CD14-positive monocyte (primary cell): ENCODE measurements at regions not wholly inside any gene's neighbourhood (a gene's known extent, or its start where the extent isn't known, plus 50 kb on each side); places are given as distances from the start of the nearest gene placed in this dataset.

ENCODE experiments used
- DNase-seq, 3 donors: peaks; one replicate each; pipeline ENCODE4 v3.0.0-alpha.2; 2011 to 2022
- H2AFZ ChIP-seq: 2 replicates; pipeline ENCODE4 v1.6.0; 2012; ENCODE audit warnings: mild to moderate bottlenecking, low read depth, low read length, inconsistent platforms; ENCODE audit not compliant: insufficient read depth, poor library complexity, severe bottlenecking
- H3K27ac ChIP-seq, 2 donors: 1 replicate in 1 of 2; 2 replicates in 1 of 2; pipeline ENCODE4 v1.5.1; 2012 to 2013; ENCODE audit warnings: low read length in 2 of 2, control low read depth in 1 of 2, inconsistent platforms in 1 of 2, low read depth in 1 of 2, mild to moderate bottlenecking in 1 of 2
- H3K27me3 ChIP-seq, 2 donors: one replicate each; pipeline versions ENCODE4 v1.6.0 to v1.6.1; 2011 to 2013; ENCODE audit warnings: low read length in 2 of 2; ENCODE audit not compliant: control insufficient read depth in 2 of 2, insufficient read depth in 2 of 2
- H3K36me3 ChIP-seq, 2 donors: replicated peaks in 1 of 2; 1 replicate in 1 of 2; 2 replicates in 1 of 2; pipeline versions ENCODE4 v1.5.1 to v1.6.1; 2012 to 2013; ENCODE audit warnings: low read length in 2 of 2, control low read depth in 1 of 2, inconsistent platforms in 1 of 2, mild to moderate bottlenecking in 1 of 2; ENCODE audit not compliant: insufficient read depth in 2 of 2, control insufficient read depth in 1 of 2
- H3K4me1 ChIP-seq, 2 donors: 1 replicate in 1 of 2; 2 replicates in 1 of 2; pipeline versions ENCODE4 v1.5.1 to v1.6.1; 2012 to 2013; ENCODE audit warnings: low read length in 2 of 2, control low read depth in 1 of 2, inconsistent platforms in 1 of 2, mild to moderate bottlenecking in 1 of 2, moderate library complexity in 1 of 2; ENCODE audit not compliant: insufficient read depth in 2 of 2, control insufficient read depth in 1 of 2
- H3K4me2 ChIP-seq: replicated peaks from 2 replicates; pipeline ENCODE3; 2012; ENCODE audit warnings: low read length, moderate library complexity, mild to moderate bottlenecking; ENCODE audit not compliant: poor library complexity, severe bottlenecking; ENCODE audit errors: extremely low read depth
- H3K4me3 ChIP-seq, 3 experiments: fragments of 200-600 bp in 1 of 3; sonication (generic) in 1 of 3; replicated peaks in 1 of 3; 1 replicate in 2 of 3; 2 replicates in 1 of 3; pipeline ENCODE4 v1.5.1; 2011 to 2013; ENCODE audit warnings: low read length in 3 of 3, mild to moderate bottlenecking in 3 of 3, control low read depth in 2 of 3, low read depth in 2 of 3, inconsistent platforms in 1 of 3, moderate library complexity in 1 of 3
- H3K79me2 ChIP-seq: 2 replicates; pipeline ENCODE4 v1.6.0; 2012; ENCODE audit warnings: mild to moderate bottlenecking, control low read depth, inconsistent platforms, low read length, moderate library complexity; ENCODE audit not compliant: insufficient read depth
- H3K9ac ChIP-seq: 2 replicates; pipeline ENCODE4 v1.6.0; 2017; ENCODE audit warnings: low read length, mild to moderate bottlenecking; ENCODE audit not compliant: insufficient read depth, poor library complexity, severe bottlenecking
- H3K9me3 ChIP-seq, 2 donors: replicated peaks in 1 of 2; 1 replicate in 1 of 2; 2 replicates in 1 of 2; pipeline versions ENCODE4 v1.5.1 to v1.6.1; 2012 to 2013; ENCODE audit warnings: low read length in 2 of 2, control low read depth in 1 of 2; ENCODE audit not compliant: control insufficient read depth in 1 of 2, insufficient read depth in 1 of 2
- H4K20me1 ChIP-seq: 2 replicates; pipeline ENCODE4 v1.6.0; 2012; ENCODE audit warnings: mild to moderate bottlenecking, low read length, control low read depth, moderate library complexity; ENCODE audit not compliant: insufficient read depth
- H3K27ac Mint-ChIP-seq, 7 donors: one replicate each; pipeline ENCODE4 v1.8.0; 2020; ENCODE audit warnings: mild to moderate bottlenecking in 7 of 7, mixed read lengths in 7 of 7, moderate library complexity in 6 of 7, inconsistent platforms in 2 of 7
- H3K27me3 Mint-ChIP-seq, 3 donors: one replicate each; pipeline ENCODE4 v1.8.0; 2021 to 2022; ENCODE audit warnings: low read depth in 3 of 3, mild to moderate bottlenecking in 3 of 3, mixed read lengths in 3 of 3, moderate library complexity in 3 of 3, inconsistent platforms in 1 of 3
- H3K36me3 Mint-ChIP-seq, 2 donors: one replicate each; pipeline ENCODE4 v1.8.0; 2020; ENCODE audit warnings: mixed read lengths in 2 of 2, inconsistent platforms in 1 of 2, mild to moderate bottlenecking in 1 of 2
- H3K4me1 Mint-ChIP-seq: one replicate; pipeline ENCODE4 v1.8.0; 2020; ENCODE audit warnings: mild to moderate bottlenecking, mixed read lengths
- H3K4me3 Mint-ChIP-seq, 2 donors: one replicate each; pipeline ENCODE4 v1.8.0; 2020; ENCODE audit warnings: mild to moderate bottlenecking in 2 of 2, mixed read lengths in 2 of 2, moderate library complexity in 1 of 2
- H3K9me3 Mint-ChIP-seq, 7 donors: one replicate each; pipeline ENCODE4 v1.8.0; 2020 to 2022; ENCODE audit warnings: mixed read lengths in 7 of 7, mild to moderate bottlenecking in 6 of 7, moderate library complexity in 6 of 7, inconsistent platforms in 2 of 7
- WGBS: methylation state at CpG from one replicate; pipeline ENCODE4 v1.1.5; 2013; ENCODE audit warnings: missing lambda C conversion rate; ENCODE audit not compliant: insufficient coverage; 5-methylcytosine and 5-hydroxymethylcytosine counted together
- intact Hi-C, 2 donors: fragments of 100-400 bp; cut with micrococcal nuclease; formaldehyde crosslinking; loops; one replicate each; pipeline versions ENCODE4 v1.15.0 to v1.15.1; 2023
- TF ChIP-seq, protein P1 (sequence below): fragments of 200-600 bp; IDR thresholded peaks from one replicate; pipeline ENCODE4 v1.8.0; 2022; ENCODE audit warnings: antibody characterized with exemption, mild to moderate bottlenecking

DNA sequence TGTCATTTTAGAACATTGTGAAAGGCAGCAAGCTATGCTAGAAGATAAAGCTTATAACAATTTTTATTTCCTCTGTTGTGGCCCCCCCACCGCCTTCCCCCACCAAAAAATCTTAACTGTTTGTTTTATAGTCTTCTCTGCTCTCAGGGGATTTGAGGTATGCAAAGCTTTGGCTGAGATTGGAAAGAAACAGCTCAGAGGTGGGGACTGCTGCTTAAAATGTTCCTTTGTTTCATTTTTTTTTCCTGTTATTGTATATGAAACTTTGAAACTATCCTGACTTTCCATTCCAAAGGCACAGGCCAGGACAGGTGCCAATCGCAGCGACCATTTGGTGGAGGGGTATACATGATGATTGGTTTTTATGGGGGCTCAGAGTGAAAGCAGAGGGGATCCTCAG is 114.7 kb upstream of the PHACTR1 start:
- no peak overlapping the region for H3K4me2 ChIP-seq
- intact Hi-C loops: loop anchor here (10.0 kb wide), 1 partner anchor 947 kb away; no protein-coding TSS in a partner anchor
- H3K9me3 ChIP-seq: no peaks in the 10 kb centered on the region
- Mint-ChIP-seq H3K4me1 (peaks cover 13% of the 10 kb centered on the region), H3K27me3 (peaks cover 0 to 2% (median 0%) of the 10 kb centered on the region in 3 donors), H3K36me3 (no peaks in the 10 kb centered on the region), H3K27ac (peak overlapping the region in 2 of 7 donors; percentile 11 to 21), H3K4me3 (no peak overlapping the region), H3K9me3 (no peaks in the 10 kb centered on the region)
- TF ChIP-seq, protein P1, sequence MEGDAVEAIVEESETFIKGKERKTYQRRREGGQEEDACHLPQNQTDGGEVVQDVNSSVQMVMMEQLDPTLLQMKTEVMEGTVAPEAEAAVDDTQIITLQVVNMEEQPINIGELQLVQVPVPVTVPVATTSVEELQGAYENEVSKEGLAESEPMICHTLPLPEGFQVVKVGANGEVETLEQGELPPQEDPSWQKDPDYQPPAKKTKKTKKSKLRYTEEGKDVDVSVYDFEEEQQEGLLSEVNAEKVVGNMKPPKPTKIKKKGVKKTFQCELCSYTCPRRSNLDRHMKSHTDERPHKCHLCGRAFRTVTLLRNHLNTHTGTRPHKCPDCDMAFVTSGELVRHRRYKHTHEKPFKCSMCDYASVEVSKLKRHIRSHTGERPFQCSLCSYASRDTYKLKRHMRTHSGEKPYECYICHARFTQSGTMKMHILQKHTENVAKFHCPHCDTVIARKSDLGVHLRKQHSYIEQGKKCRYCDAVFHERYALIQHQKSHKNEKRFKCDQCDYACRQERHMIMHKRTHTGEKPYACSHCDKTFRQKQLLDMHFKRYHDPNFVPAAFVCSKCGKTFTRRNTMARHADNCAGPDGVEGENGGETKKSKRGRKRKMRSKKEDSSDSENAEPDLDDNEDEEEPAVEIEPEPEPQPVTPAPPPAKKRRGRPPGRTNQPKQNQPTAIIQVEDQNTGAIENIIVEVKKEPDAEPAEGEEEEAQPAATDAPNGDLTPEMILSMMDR: no peak
- no peak overlapping the region for H3K9ac ChIP-seq
- no peaks in the 10 kb centered on the region for H3K27me3 ChIP-seq
- no CpG with 5 or more reads among the region's 3 CpGs for WGBS
- no peaks in the 10 kb centered on the region for H3K79me2 ChIP-seq
- peaks cover 3 to 6% of the 10 kb centered on the region in 2 donors for H3K4me1 ChIP-seq
- H3K27ac ChIP-seq: no peak overlapping the region
- H2AFZ ChIP-seq: no peak overlapping the region
- no peak for DNase-seq
- H3K4me3 ChIP-seq: no peak overlapping the region
- H4K20me1 ChIP-seq: no peaks in the 10 kb centered on the region
- H3K36me3 ChIP-seq: no peaks in the 10 kb centered on the region

DNA sequence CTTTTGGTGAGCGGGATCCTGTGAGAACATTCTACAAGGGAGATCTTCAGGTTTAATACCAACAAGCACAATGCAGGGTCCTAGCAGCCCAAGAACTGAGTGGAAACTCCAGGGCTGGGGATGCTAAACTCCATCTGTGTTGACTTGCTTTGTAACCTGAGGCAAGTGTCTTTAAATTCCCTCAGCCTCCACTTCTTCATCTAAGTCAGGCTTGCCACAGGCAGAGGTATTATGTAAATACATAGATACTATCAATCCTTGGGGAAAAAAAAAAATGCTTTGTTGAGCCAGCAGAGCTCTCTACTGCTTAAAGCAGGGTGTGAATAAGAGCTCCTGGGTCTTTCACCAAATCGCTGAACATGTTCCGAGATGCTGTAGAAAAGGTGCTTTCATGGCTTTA is 114.2 kb upstream of the PHACTR1 start:
- Histone ChIP-seq H4K20me1 (no peaks in the 10 kb centered on the region), H3K27me3 (no peaks in the 10 kb centered on the region), H2AFZ (no peak overlapping the region), H3K4me1 (peaks cover 3 to 6% of the 10 kb centered on the region in 2 donors), H3K27ac (no peak overlapping the region), H3K79me2 (no peaks in the 10 kb centered on the region), H3K4me2 (no peak overlapping the region), H3K4me3 (no peak overlapping the region), H3K36me3 (no peaks in the 10 kb centered on the region), H3K9me3 (no peaks in the 10 kb centered on the region), H3K9ac (no peak overlapping the region)
- Mint-ChIP-seq H3K27me3 (peaks cover 0 to 2% (median 0%) of the 10 kb centered on the region in 3 donors), H3K27ac (peak overlapping the region in 1 of 7 donors; percentile 11), H3K36me3 (no peaks in the 10 kb centered on the region), H3K4me3 (no peak overlapping the region), H3K9me3 (no peaks in the 10 kb centered on the region), H3K4me1 (peaks cover 13% of the 10 kb centered on the region)
- intact Hi-C loops: loop anchor here (10.0 kb wide), 1 partner anchor 948 kb away; no protein-coding TSS in a partner anchor
- no peak for DNase-seq
- WGBS: 100% methylated on average over 2 of the region's 3 CpGs
- TF ChIP-seq, protein P1: no peak
